ENCODE measurements at regions not wholly inside any gene's neighbourhood (a gene's known extent, or its start where the extent isn't known, plus 50 kb on each side); places are given as distances from the start of the nearest gene placed in this dataset.
"Not testable (repeated sequence)": the region's sequence is repeated elsewhere in the genome, so short reads cannot be mapped to it uniquely, and the experiment has no call there.

GRCh38 chr5:130957151-130957550 lies 207.9 kb downstream of the HINT1 start:
- no peak for DNase-seq (ENCODE audit: low read depth in 2 of 3, low spot score in 2 of 3)

GRCh38 chr5:130955041-130955440 lies 210.0 kb downstream of the HINT1 start:
- DNase-seq (ENCODE audit: low read depth in 2 of 3, low spot score in 2 of 3): no peak

GRCh38 chr5:130954336-130954735 lies 210.7 kb downstream of the HINT1 start:
- no peak for DNase-seq (ENCODE audit: low read depth in 2 of 3, low spot score in 2 of 3)

GRCh38 chr5:130939059-130939458 lies 226.0 kb downstream of the HINT1 start:
- no peak for DNase-seq (ENCODE audit: low read depth in 2 of 3, low spot score in 2 of 3)

- no peak for DNase-seq (ENCODE audit: low read depth in 2 of 3, low spot score in 2 of 3)
Observed at GRCh38 chr5:130937046-130937445, 228.0 kb downstream of the HINT1 start.

GRCh38 chr5:130923543-130924124 lies 241.4 kb downstream of the HINT1 start:
- DNase-seq (ENCODE audit: low read depth in 2 of 3, low spot score in 2 of 3): no peak

- DNase-seq (ENCODE audit: low read depth in 2 of 3, low spot score in 2 of 3): no peak
Observed at GRCh38 chr5:130912088-130912487, 253.0 kb downstream of the HINT1 start.

GRCh38 chr5:130908186-130908585 lies 256.9 kb downstream of the HINT1 start:
- no peak for DNase-seq (ENCODE audit: low read depth in 2 of 3, low spot score in 2 of 3)

- DNase-seq (ENCODE audit: low read depth in 2 of 3, low spot score in 2 of 3): not testable (repeated sequence)
Observed at GRCh38 chr5:130897537-130898195, 267.4 kb downstream of the HINT1 start.

GRCh38 chr5:130897181-130897536 lies 267.9 kb downstream of the HINT1 start:
- not testable (repeated sequence) for DNase-seq (ENCODE audit: low read depth in 2 of 3, low spot score in 2 of 3)

- DNase-seq (ENCODE audit: low read depth in 2 of 3, low spot score in 2 of 3): no peak
Observed at GRCh38 chr5:130896636-130897035, 268.4 kb downstream of the HINT1 start.

GRCh38 chr5:130893006-130893405 lies 272.1 kb downstream of the HINT1 start:
- no peak for DNase-seq (ENCODE audit: low read depth in 2 of 3, low spot score in 2 of 3)

GRCh38 chr5:130890610-130891009 lies 274.4 kb downstream of the HINT1 start:
- no peak for DNase-seq (ENCODE audit: low read depth in 2 of 3, low spot score in 2 of 3)

- no peak for DNase-seq (ENCODE audit: low read depth in 2 of 3, low spot score in 2 of 3)
Observed at GRCh38 chr5:130885691-130886090, 279.4 kb downstream of the HINT1 start.

- no peak for DNase-seq (ENCODE audit: low read depth in 2 of 3, low spot score in 2 of 3)
Observed at GRCh38 chr5:130885027-130885426, 280.0 kb downstream of the HINT1 start.

GRCh38 chr5:130884023-130884422 lies 281.0 kb downstream of the HINT1 start:
- no peak for DNase-seq (ENCODE audit: low read depth in 2 of 3, low spot score in 2 of 3)

- DNase-seq (ENCODE audit: low read depth in 2 of 3, low spot score in 2 of 3): no peak
Observed at GRCh38 chr5:130875656-130876055, 289.4 kb downstream of the HINT1 start.

GRCh38 chr5:130874861-130875417 lies 290.1 kb downstream of the HINT1 start:
- no peak for DNase-seq (ENCODE audit: low read depth in 2 of 3, low spot score in 2 of 3)

GRCh38 chr5:130871346-130872086 lies 293.5 kb downstream of the HINT1 start:
- DNase-seq (ENCODE audit: low read depth in 2 of 3, low spot score in 2 of 3): no peak

- no peak for DNase-seq (ENCODE audit: low read depth in 2 of 3, low spot score in 2 of 3)
Observed at GRCh38 chr5:130870691-130871090, 294.4 kb downstream of the HINT1 start.

- no peak for DNase-seq (ENCODE audit: low read depth in 2 of 3, low spot score in 2 of 3)
Observed at GRCh38 chr5:130868186-130868840, 296.7 kb downstream of the HINT1 start.
